ENCODE measurements at regions not wholly inside any gene's neighbourhood (a gene's known extent, or its start where the extent isn't known, plus 50 kb on each side); places are given as distances from the start of the nearest gene placed in this dataset.
"Not testable (repeated sequence)": the region's sequence is repeated elsewhere in the genome, so short reads cannot be mapped to it uniquely, and the experiment has no call there.

DNA sequence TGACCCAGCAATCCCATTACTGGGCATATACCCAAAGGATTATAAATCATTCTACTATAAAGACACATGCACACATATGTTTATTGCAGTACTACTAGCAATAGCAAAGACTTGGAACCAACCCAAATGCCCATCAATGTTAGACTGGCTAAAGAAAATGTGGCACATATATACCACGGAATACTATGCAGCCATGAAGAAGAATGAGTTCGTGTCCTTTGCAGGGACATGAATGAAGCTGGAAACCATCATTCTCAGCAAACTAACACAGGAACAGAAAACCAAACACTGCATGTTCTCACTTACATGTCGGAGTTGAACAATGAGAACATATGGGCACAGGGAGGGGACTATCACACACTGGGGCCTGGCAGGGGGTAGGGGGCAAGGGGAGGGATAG lies 183.0 kb downstream of the HACE1 start:
- TF ChIP-seq ZNF274 (IDR thresholded peaks at IDR 0.05; ENCODE audit: low read depth, low read length); SUZ12 (IDR thresholded peaks at IDR 0.05; ENCODE audit: extremely low read depth, insufficient read depth, insufficient read length); YY1 (IDR thresholded peaks at IDR 0.05; ENCODE audit: insufficient read depth, insufficient read length): not testable (repeated sequence)
